HEK293 (cell line): ENCODE measurements at regions not wholly inside any gene's neighbourhood (a gene's known extent, or its start where the extent isn't known, plus 50 kb on each side); places are given as distances from the start of the nearest gene placed in this dataset.

ENCODE experiments used
- CTCF ChIA-PET: fragments of 350-600 bp; formaldehyde crosslinking; extraction: SDS; loops from one replicate; lab custom pipeline; 2021; ENCODE audit warnings: antibody characterized with exemption; lab: Yijun Ruan, JAX
- POLR2A ChIA-PET: fragments of 300-600 bp; formaldehyde crosslinking; extraction: SDS; loops from one replicate; lab custom pipeline; 2020; ENCODE audit warnings: antibody characterized with exemption, inconsistent platforms; lab: Yijun Ruan, JAX
- H3K27ac ChIP-seq: fragments of 200-500 bp; sonication (Bioruptor generic); 2 replicates; pipeline ENCODE4 v1.5.1; 2014; ENCODE audit warnings: low read depth, low read length, control low read depth, inconsistent platforms; ENCODE audit errors: extremely low read depth
- H3K36me3 ChIP-seq, 2 experiments: fragments of 200-500 bp in 1 of 2; sonication (Bioruptor generic) in 1 of 2; 1 replicate in 1 of 2; 2 replicates in 1 of 2; pipeline ENCODE4 v1.5.1; 2014 to 2017; ENCODE audit warnings: inconsistent platforms in 2 of 2, low read length in 2 of 2; ENCODE audit not compliant: control insufficient read depth in 2 of 2, insufficient read depth in 1 of 2
- H3K4me1 ChIP-seq: fragments of 200-500 bp; sonication (Bioruptor generic); 2 replicates; pipeline ENCODE4 v1.5.1; 2014; ENCODE audit warnings: mild to moderate bottlenecking, low read length, inconsistent platforms; ENCODE audit not compliant: control insufficient read depth, insufficient read depth
- H3K4me3 ChIP-seq: 2 replicates; pipeline ENCODE4 v1.5.1; 2011; ENCODE audit warnings: low read depth, mild to moderate bottlenecking, control low read depth, low read length, moderate library complexity
- H3K9me3 ChIP-seq: fragments of 200-500 bp; sonication (Bioruptor generic); 2 replicates; pipeline ENCODE4 v1.5.1; 2014; ENCODE audit warnings: low read depth, low read length, inconsistent platforms; ENCODE audit not compliant: control insufficient read depth, insufficient read depth
- GLI4 ChIP-seq: fragments of 450-650 bp; formaldehyde crosslinking; IDR thresholded peaks from 2 replicates; pipeline ENCODE4 v1.5.1; 2016; ENCODE audit warnings: missing biosample characterization, missing genetic modification characterization
- KLF9 ChIP-seq: fragments of 450-650 bp; formaldehyde crosslinking; IDR thresholded peaks from 2 replicates; pipeline ENCODE4 v1.5.1; 2016; ENCODE audit warnings: missing biosample characterization, missing genetic modification characterization, low read depth
- TRIM28 ChIP-seq: IDR thresholded peaks from 2 replicates; pipeline ENCODE4 v1.6.1; 2011; ENCODE audit warnings: low read length, control low read depth, borderline replicate concordance
- ZBTB1 ChIP-seq: fragments of 450-650 bp; formaldehyde crosslinking; IDR thresholded peaks from 2 replicates; pipeline ENCODE4 v1.5.1; 2016; ENCODE audit warnings: missing biosample characterization, missing genetic modification characterization
- ZBTB20 ChIP-seq: fragments of 450-650 bp; formaldehyde crosslinking; IDR thresholded peaks from 2 replicates; pipeline ENCODE4 v1.5.1; 2016; ENCODE audit warnings: missing biosample characterization, missing genetic modification characterization
- ZFHX2 ChIP-seq: fragments of 450-650 bp; formaldehyde crosslinking; conservative IDR thresholded peaks from 2 replicates; pipeline ENCODE4 v1.5.1; 2016; ENCODE audit warnings: missing biosample characterization, missing genetic modification characterization
- ZFP37 ChIP-seq: fragments of 450-650 bp; formaldehyde crosslinking; IDR thresholded peaks from 2 replicates; pipeline ENCODE4 v1.5.1; 2016; ENCODE audit warnings: missing biosample characterization, missing genetic modification characterization
- ZFP41 ChIP-seq: fragments of 450-650 bp; formaldehyde crosslinking; IDR thresholded peaks from 2 replicates; pipeline ENCODE4 v1.5.1; 2016; ENCODE audit warnings: missing biosample characterization, missing genetic modification characterization, borderline replicate concordance
- ZNF121 ChIP-seq: fragments of 450-650 bp; formaldehyde crosslinking; IDR thresholded peaks from 2 replicates; pipeline ENCODE4 v1.5.1; 2016; ENCODE audit warnings: missing biosample characterization, missing genetic modification characterization
- ZNF138 ChIP-seq: fragments of 450-650 bp; formaldehyde crosslinking; IDR thresholded peaks from 2 replicates; pipeline ENCODE4 v1.5.1; 2016; ENCODE audit warnings: missing biosample characterization, missing genetic modification characterization, borderline replicate concordance
- ZNF140 ChIP-seq: fragments of 450-650 bp; formaldehyde crosslinking; IDR thresholded peaks from 2 replicates; pipeline ENCODE4 v1.5.1; 2016; ENCODE audit warnings: missing biosample characterization, missing genetic modification characterization
- ZNF175 ChIP-seq: fragments of 450-650 bp; formaldehyde crosslinking; IDR thresholded peaks from 2 replicates; pipeline ENCODE4 v1.5.1; 2016; ENCODE audit warnings: missing biosample characterization, missing genetic modification characterization
- ZNF211 ChIP-seq: fragments of 450-650 bp; formaldehyde crosslinking; IDR thresholded peaks from 2 replicates; pipeline ENCODE4 v1.5.1; 2016; ENCODE audit warnings: low read depth, missing biosample characterization, missing genetic modification characterization
- ZNF335 ChIP-seq: fragments of 450-650 bp; formaldehyde crosslinking; conservative IDR thresholded peaks from 2 replicates; pipeline ENCODE4 v1.5.1; 2016; ENCODE audit warnings: missing biosample characterization, missing genetic modification characterization
- ZNF341 ChIP-seq: fragments of 450-650 bp; formaldehyde crosslinking; IDR thresholded peaks from 2 replicates; pipeline ENCODE4; 2016; ENCODE audit warnings: low read depth, missing biosample characterization, missing genetic modification characterization
- ZNF394 ChIP-seq: fragments of 450-650 bp; formaldehyde crosslinking; IDR thresholded peaks from 2 replicates; pipeline ENCODE4 v1.5.1; 2016; ENCODE audit warnings: missing biosample characterization, missing genetic modification characterization, mild to moderate bottlenecking, moderate library complexity, borderline replicate concordance
- ZNF426 ChIP-seq: fragments of 450-650 bp; formaldehyde crosslinking; IDR thresholded peaks from 2 replicates; pipeline ENCODE4 v1.5.1; 2017; ENCODE audit warnings: missing biosample characterization, missing genetic modification characterization, mild to moderate bottlenecking, inconsistent platforms, moderate library complexity
- ZNF521 ChIP-seq: fragments of 450-650 bp; formaldehyde crosslinking; IDR thresholded peaks from 2 replicates; pipeline ENCODE4 v1.5.1; 2017; ENCODE audit warnings: missing biosample characterization, mild to moderate bottlenecking, missing genetic modification characterization
- ZNF571 ChIP-seq: fragments of 450-650 bp; formaldehyde crosslinking; IDR thresholded peaks from 2 replicates; pipeline ENCODE4 v1.5.0; 2017; ENCODE audit warnings: missing biosample characterization, missing genetic modification characterization
- ZNF596 ChIP-seq: fragments of 450-650 bp; IDR thresholded peaks from 2 replicates; pipeline ENCODE4 v1.5.0; 2018; ENCODE audit warnings: missing biosample characterization, mild to moderate bottlenecking, missing genetic modification characterization, moderate library complexity
- ZNF785 ChIP-seq: fragments of 450-650 bp; formaldehyde crosslinking; IDR thresholded peaks from 2 replicates; pipeline ENCODE4 v1.5.1; 2016; ENCODE audit warnings: missing biosample characterization, missing genetic modification characterization
- TF ChIP-seq, protein P1 (sequence below): fragments of 450-650 bp; formaldehyde crosslinking; IDR thresholded peaks from 2 replicates; pipeline ENCODE4 v1.5.1; 2016; ENCODE audit warnings: missing biosample characterization, missing genetic modification characterization, low read depth

DNA sequence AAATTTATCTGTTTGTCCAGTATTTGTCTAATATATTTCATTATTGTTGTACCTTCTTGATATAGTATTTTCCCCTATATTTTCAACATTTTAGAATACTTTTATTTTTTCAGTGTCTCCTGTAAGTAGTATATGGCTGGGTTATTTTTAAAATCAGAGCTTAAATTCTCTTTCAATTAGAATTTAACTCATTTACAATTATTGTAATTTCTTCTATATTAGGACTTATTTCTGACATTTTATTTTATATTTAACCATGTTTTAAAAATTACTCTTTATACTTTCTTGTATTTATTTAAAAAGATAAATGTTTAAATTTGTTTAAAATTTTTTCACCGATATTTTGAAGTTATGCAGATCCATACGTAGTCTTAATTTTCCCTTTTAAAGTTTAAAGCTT, 220.0 kb upstream of the NPVF start:
- Histone ChIP-seq H3K4me3 (no peak overlapping the region), H3K4me1 (no peaks in the 10 kb centered on the region), H3K27ac (no peak overlapping the region), H3K9me3 (no peaks in the 10 kb centered on the region), H3K36me3 (no peaks in the 10 kb centered on the region)
- TF ChIP-seq ZNF521 (tag by site-specific recombination) (no peak), ZNF121 (tag by site-specific recombination) (no peak), TRIM28 (no peak), ZNF571 (tag by site-specific recombination) (no peak), GLI4 (tag by site-specific recombination) (no peak), ZFP41 (no peak)
- CTCF ChIA-PET, result no interaction called here
- POLR2A ChIA-PET, result no interaction called here

DNA sequence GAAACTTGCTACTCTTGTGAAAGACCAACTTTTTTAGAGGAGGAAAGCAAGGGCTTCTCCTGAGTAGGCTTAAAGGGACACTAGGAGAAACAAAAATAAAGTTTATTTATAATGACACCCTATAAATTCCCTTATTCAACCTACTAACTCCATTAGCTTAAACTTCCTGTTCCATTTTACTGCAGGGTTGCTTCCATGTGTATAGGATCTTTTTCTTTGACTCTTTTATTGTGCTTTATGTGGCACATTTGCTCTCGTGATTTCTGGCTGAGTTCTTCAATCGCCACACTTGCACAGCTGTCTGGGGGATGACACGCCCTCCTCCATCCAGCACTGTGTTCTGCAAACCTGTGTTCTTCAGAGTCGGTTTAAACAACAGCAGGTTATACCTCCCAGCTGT, 225.7 kb upstream of the NPVF start:
- Histone ChIP-seq H3K36me3 (no peaks in the 10 kb centered on the region), H3K4me1 (peaks cover 9% of the 10 kb centered on the region), H3K27ac (no peak overlapping the region), H3K9me3 (no peaks in the 10 kb centered on the region), H3K4me3 (no peak overlapping the region)
- CTCF ChIA-PET, result no interaction called here
- TF ChIP-seq KLF9 (tag by site-specific recombination), result 0 out of 2 replicates have a peak, but pooled peaks have one; percentile 29
- no peak for TF ChIP-seq ZNF426 (tag by site-specific recombination)
- POLR2A ChIA-PET, result no interaction called here

DNA sequence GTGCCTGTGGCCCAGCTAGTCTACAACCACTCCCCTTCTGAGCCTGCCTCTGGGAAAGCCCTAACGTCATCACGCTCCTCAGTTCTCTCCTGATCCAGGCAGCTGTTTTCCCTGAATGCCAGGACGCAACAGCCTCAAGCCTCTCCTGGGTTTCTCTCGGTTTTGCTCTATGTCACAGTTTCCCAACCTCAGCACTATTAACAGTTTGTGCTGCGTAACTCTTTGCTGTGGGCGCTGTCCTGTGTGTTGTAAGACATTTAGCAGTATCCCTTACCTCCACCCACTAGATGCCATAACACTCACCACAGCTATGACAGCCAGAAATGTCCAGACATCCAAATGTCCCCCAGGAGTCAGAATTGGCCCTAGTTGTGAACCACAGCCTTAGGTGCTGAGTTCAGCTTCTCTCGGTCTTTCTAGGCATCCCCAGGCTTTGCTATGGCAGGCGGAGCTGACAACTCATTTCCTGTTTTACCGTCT, 226.3 kb upstream of the NPVF start:
- Histone ChIP-seq H3K27ac (no peak overlapping the region), H3K36me3 (no peaks in the 10 kb centered on the region), H3K4me1 (peaks cover 9% of the 10 kb centered on the region), H3K4me3 (no peak overlapping the region), H3K9me3 (no peaks in the 10 kb centered on the region)
- TF ChIP-seq ZBTB1 (no peak), ZNF175 (tag by site-specific recombination) (no peak), ZNF394 (tag by site-specific recombination) (0 out of 2 replicates have a peak, but pooled peaks have one; percentile 10), ZNF335 (peak; percentile 57), ZFP37 (tag by site-specific recombination) (no peak), ZNF785 (no peak)
- POLR2A ChIA-PET, result no interaction called here
- CTCF ChIA-PET, result interaction anchor here (0.7 kb wide), 1 partner anchor 23 kb away, joined by 3 read pairs; no protein-coding TSS in a partner anchor

DNA sequence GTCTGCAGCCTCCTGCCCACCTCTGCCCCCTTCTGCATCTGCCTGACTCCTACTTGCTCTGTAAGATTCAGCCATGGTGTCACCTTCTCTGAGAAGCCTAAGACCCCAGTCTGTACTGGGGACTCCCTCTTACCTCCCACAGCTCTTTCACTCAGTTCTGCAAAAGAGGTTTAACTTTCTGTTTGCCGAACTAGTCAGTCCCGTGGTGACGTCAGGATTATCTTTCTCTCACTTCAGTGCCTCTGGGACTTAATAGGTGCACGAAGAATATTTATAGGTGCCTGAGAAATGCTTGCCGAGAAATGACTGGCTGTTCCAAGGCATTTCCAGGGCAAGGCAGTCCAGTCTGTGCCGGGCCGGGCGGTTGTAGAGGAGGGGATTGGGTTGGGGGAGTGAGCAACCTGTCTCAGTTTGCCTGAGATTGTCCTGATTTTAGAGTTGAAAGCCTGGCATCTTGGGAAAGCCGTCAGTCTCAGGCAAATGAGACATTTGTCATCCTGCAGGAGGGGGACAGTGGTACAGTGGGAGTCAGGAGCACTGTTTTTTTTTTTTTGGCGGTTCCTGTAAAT, 227.5 kb upstream of the NPVF start:
- peaks cover 9% of the 10 kb centered on the region for H3K4me1 ChIP-seq
- TF ChIP-seq ZNF138 (tag by site-specific recombination), result no peak
- no peak for TF ChIP-seq ZNF140 (tag by site-specific recombination)
- TF ChIP-seq, protein P1, sequence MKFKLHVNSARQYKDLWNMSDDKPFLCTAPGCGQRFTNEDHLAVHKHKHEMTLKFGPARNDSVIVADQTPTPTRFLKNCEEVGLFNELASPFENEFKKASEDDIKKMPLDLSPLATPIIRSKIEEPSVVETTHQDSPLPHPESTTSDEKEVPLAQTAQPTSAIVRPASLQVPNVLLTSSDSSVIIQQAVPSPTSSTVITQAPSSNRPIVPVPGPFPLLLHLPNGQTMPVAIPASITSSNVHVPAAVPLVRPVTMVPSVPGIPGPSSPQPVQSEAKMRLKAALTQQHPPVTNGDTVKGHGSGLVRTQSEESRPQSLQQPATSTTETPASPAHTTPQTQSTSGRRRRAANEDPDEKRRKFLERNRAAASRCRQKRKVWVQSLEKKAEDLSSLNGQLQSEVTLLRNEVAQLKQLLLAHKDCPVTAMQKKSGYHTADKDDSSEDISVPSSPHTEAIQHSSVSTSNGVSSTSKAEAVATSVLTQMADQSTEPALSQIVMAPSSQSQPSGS (tag by site-specific recombination), result peak; percentile 84
- no peak for TF ChIP-seq ZBTB20 (tag by site-specific recombination)
- TF ChIP-seq ZFHX2, result peak; percentile 46
- TF ChIP-seq ZNF341 (tag by site-specific recombination), result 0 out of 2 replicates have a peak, but pooled peaks have one; percentile 41
- peak; percentile 76 for TF ChIP-seq ZNF335
- no peak for TF ChIP-seq ZNF596 (tag by site-specific recombination)
- no peak for TF ChIP-seq ZNF211
- H3K27ac ChIP-seq, result no peak overlapping the region
- no peaks in the 10 kb centered on the region for H3K36me3 ChIP-seq
- no peak overlapping the region for H3K4me3 ChIP-seq
- ChIA-PET CTCF (interaction anchor here (0.6 to 0.7 kb wide), 2 partner anchors 18 to 22 kb away, joined by 3 to 4 read pairs; no protein-coding TSS in a partner anchor), POLR2A (no interaction called here)
- no peaks in the 10 kb centered on the region for H3K9me3 ChIP-seq
